ENCODE measurements at regions not wholly inside any gene's neighbourhood (a gene's known extent, or its start where the extent isn't known, plus 50 kb on each side); places are given as distances from the start of the nearest gene placed in this dataset.

DNA sequence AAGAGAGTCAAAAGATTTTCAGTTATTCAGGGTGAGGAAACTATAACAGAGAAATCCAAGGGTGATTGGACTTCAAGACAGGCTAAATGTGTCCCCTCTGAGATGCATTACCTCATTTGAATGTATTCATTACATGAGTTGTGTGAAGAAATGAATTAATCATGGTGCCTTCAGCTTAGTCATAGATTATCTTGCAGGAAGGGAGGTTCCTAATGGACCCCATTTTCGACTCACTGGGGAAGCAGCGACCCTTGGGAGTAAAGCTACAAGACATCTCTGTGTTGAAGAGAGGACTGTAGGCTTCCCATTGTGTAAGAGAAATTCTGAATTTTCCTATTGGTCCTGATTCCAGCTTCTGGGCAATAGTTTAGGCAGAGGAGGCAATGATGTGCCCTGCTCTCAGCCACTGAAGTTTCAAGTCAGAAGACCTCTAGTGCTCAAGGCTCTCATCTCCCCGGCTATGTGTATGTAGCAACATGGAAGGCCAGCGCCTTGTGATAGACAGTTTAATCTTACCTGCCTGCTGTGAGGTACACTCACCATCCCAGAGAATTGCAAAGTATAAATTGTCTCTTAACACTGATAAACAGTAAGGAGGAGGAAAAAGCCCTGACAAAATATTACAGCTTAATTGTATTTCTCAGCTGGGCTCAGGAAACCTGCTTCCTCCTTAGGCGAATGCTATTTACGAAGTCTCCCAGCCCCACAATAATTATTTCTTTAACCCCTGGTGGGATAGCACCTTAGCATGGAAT is 133.8 kb downstream of the PDCD6IP start:
- Mint-ChIP-seq H3K36me3 (ENCODE audit: insufficient read depth, unreplicated experiment) (no peaks in the 10 kb centered on the region), H3K27ac (ENCODE audit: unreplicated experiment) (no peak overlapping the region), H3K9me3 (ENCODE audit: unreplicated experiment) (no peaks in the 10 kb centered on the region), H3K27me3 (ENCODE audit: insufficient read depth, unreplicated experiment) (peaks cover 16% of the 10 kb centered on the region), H3K4me3 (ENCODE audit: unreplicated experiment) (no peak overlapping the region), H3K4me1 (ENCODE audit: low read depth, unreplicated experiment) (no peaks in the 10 kb centered on the region)
- no TSS peak for BruUV-seq (replicated peaks)
- POLR2A ChIA-PET = no interaction called here
- Histone ChIP-seq H3K4me3 (ENCODE audit: low read depth, low read length) (no peak overlapping the region), H3K27me3 (replicated peaks; ENCODE audit: control insufficient read depth, insufficient read depth, low read length) (no peaks in the 10 kb centered on the region), H3K9me3 (no peaks in the 10 kb centered on the region), H3K36me3 (ENCODE audit: control insufficient read depth, insufficient read depth, low read length) (no peaks in the 10 kb centered on the region), H3K4me1 (no peaks in the 10 kb centered on the region)
- CTCF ChIA-PET = no interaction called here
- TF ChIP-seq, protein P1, sequence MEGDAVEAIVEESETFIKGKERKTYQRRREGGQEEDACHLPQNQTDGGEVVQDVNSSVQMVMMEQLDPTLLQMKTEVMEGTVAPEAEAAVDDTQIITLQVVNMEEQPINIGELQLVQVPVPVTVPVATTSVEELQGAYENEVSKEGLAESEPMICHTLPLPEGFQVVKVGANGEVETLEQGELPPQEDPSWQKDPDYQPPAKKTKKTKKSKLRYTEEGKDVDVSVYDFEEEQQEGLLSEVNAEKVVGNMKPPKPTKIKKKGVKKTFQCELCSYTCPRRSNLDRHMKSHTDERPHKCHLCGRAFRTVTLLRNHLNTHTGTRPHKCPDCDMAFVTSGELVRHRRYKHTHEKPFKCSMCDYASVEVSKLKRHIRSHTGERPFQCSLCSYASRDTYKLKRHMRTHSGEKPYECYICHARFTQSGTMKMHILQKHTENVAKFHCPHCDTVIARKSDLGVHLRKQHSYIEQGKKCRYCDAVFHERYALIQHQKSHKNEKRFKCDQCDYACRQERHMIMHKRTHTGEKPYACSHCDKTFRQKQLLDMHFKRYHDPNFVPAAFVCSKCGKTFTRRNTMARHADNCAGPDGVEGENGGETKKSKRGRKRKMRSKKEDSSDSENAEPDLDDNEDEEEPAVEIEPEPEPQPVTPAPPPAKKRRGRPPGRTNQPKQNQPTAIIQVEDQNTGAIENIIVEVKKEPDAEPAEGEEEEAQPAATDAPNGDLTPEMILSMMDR (IDR thresholded peaks at IDR 0.05; ENCODE audit: insufficient read depth in 1 of 2, low read depth in 1 of 2, low read length in 1 of 2, severe bottlenecking in 1 of 2, unreplicated experiment in 1 of 2) = no peak
- no peak for DNase-seq
- intact Hi-C loops (cut with micrococcal nuclease; ENCODE audit: unreplicated experiment) = no loop called here

DNA sequence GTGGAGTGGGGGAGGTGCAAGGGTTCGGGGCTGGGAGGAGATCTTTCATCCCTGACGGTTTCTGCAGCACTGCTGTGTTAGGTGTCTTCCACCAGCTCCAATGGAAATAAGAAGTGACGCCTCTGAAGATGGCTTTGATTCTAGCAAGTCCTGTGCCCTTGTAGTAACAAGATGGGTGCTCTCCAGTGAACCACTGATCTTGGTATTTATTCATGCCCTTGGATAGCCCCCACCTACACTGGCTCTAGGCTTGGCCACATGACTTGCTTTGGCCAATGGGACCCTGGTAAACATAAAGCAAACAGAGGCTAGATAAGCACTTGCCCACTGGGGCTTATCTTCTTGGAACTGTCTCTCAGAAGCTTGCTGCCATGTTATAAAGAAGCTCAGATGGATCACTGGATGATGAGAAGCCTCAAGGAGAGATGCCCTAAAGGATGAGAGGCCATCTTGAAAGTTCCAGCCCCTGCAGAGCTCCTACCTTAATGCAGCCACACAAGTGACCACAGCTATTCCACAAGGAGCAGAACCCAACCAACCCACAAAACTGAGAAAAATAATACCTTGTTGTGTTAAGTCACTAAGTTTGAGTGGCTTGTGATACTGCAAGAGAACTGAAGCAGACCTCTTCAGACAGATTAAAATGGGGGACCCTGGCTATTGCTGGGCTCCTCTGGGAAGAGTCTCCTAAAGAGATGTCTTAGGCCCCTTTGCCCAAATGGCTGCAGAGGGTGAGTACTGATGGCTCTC is 137.9 kb downstream of the PDCD6IP start:
- ChIA-PET POLR2A (no interaction called here), CTCF (no interaction called here)
- H3K36me3 Mint-ChIP-seq (ENCODE audit: insufficient read depth, unreplicated experiment) = no peaks in the 10 kb centered on the region
- peaks cover 5% of the 10 kb centered on the region for H3K27me3 Mint-ChIP-seq (ENCODE audit: insufficient read depth, unreplicated experiment)
- no peaks in the 10 kb centered on the region for H3K4me1 Mint-ChIP-seq (ENCODE audit: low read depth, unreplicated experiment)
- no peak overlapping the region for H3K27ac Mint-ChIP-seq (ENCODE audit: unreplicated experiment)
- H3K36me3 ChIP-seq (ENCODE audit: control insufficient read depth, insufficient read depth, low read length) = no peaks in the 10 kb centered on the region
- no peak overlapping the region for H3K4me3 ChIP-seq (ENCODE audit: low read depth, low read length)
- no peaks in the 10 kb centered on the region for H3K9me3 Mint-ChIP-seq (ENCODE audit: unreplicated experiment)
- DNase-seq = no peak
- TF ChIP-seq, protein P1 (IDR thresholded peaks at IDR 0.05; ENCODE audit: insufficient read depth in 1 of 2, low read depth in 1 of 2, low read length in 1 of 2, severe bottlenecking in 1 of 2, unreplicated experiment in 1 of 2) = no peak
- H3K9me3 ChIP-seq = no peaks in the 10 kb centered on the region
- H3K4me3 Mint-ChIP-seq (ENCODE audit: unreplicated experiment) = no peak overlapping the region
- intact Hi-C loops (cut with micrococcal nuclease; ENCODE audit: unreplicated experiment) = no loop called here
- no TSS peak for BruUV-seq (replicated peaks)
- H3K27me3 ChIP-seq (replicated peaks; ENCODE audit: control insufficient read depth, insufficient read depth, low read length) = no peaks in the 10 kb centered on the region; the same call in 1 of the 2 replicates
- H3K4me1 ChIP-seq = no peaks in the 10 kb centered on the region

DNA sequence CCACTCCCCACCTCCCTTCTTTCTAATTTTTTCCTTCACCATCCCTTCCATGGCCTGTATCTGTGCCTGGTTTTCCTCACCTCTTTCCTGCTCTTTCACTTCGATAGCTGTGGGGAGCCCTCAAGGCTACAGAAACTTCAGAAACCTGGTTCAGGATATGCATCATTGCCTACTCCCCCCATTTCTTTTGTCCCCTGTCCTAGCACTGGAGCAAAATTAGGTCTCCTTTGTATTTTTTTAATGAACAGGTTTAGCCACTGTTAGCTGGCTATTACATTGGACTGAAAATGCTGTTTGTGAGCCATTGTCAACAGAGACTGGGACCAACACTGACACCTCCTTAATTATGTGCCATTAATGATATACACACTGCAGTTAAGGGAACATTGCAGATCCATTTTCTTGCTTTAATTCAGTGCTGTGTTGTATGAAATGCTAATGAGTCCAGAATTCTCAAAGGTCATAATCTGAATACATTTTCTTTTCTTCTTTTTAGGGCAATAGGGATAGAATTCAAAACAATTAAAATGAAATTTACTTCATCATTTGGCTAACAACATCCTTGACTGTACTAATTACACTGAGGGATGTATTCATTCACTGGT is 138.6 kb downstream of the PDCD6IP start:
- H3K27me3 ChIP-seq (replicated peaks; ENCODE audit: control insufficient read depth, insufficient read depth, low read length) = no peaks in the 10 kb centered on the region; the same call in 1 of the 2 replicates
- H3K4me1 Mint-ChIP-seq (ENCODE audit: low read depth, unreplicated experiment) = no peaks in the 10 kb centered on the region
- no peaks in the 10 kb centered on the region for H3K9me3 Mint-ChIP-seq (ENCODE audit: unreplicated experiment)
- peaks cover 5% of the 10 kb centered on the region for H3K27me3 Mint-ChIP-seq (ENCODE audit: insufficient read depth, unreplicated experiment)
- POLR2A ChIA-PET = no interaction called here
- intact Hi-C loops (cut with micrococcal nuclease; ENCODE audit: unreplicated experiment) = no loop called here
- no TSS peak for BruUV-seq (replicated peaks)
- no peaks in the 10 kb centered on the region for H3K36me3 ChIP-seq (ENCODE audit: control insufficient read depth, insufficient read depth, low read length)
- no peak for DNase-seq
- H3K4me1 ChIP-seq = no peaks in the 10 kb centered on the region
- no peak overlapping the region for H3K27ac Mint-ChIP-seq (ENCODE audit: unreplicated experiment)
- H3K9me3 ChIP-seq = no peaks in the 10 kb centered on the region
- no peaks in the 10 kb centered on the region for H3K36me3 Mint-ChIP-seq (ENCODE audit: insufficient read depth, unreplicated experiment)
- no peak overlapping the region for H3K4me3 Mint-ChIP-seq (ENCODE audit: unreplicated experiment)
- H3K4me3 ChIP-seq (ENCODE audit: low read depth, low read length) = no peak overlapping the region
- TF ChIP-seq, protein P1 (IDR thresholded peaks at IDR 0.05; ENCODE audit: insufficient read depth in 1 of 2, low read depth in 1 of 2, low read length in 1 of 2, severe bottlenecking in 1 of 2, unreplicated experiment in 1 of 2) = no peak
- CTCF ChIA-PET = no interaction called here

Measured in Caco-2 (cell line).